A549 (cell line): ENCODE measurements at regions not wholly inside any gene's neighbourhood (a gene's known extent, or its start where the extent isn't known, plus 50 kb on each side); places are given as distances from the start of the nearest gene placed in this dataset.

ENCODE experiments used
- ATAC-seq, 2 experiments: fragments of 200-7000 bp in 1 of 2; fragments of >200 bp in 1 of 2; cut with Nextera tagmentation in 1 of 2; cut with Tn5 transposase in 1 of 2; 3 replicates each; pipeline versions ENCODE4 v1.8.0 to v1.9.1; 2018 to 2020; ENCODE audit warnings: mild to moderate bottlenecking in 1 of 2, moderate library complexity in 1 of 2
- CTCF ChIA-PET: fragments of 300-600 bp; sonication (Branson Sonifier 250); formaldehyde crosslinking; extraction: SDS; loops from one replicate; lab custom pipeline; 2021; ENCODE audit warnings: antibody characterized with exemption, inconsistent platforms; lab: Yijun Ruan, JAX
- POLR2A ChIA-PET: fragments of 350-600 bp; formaldehyde crosslinking; extraction: SDS; loops from one replicate; lab custom pipeline; 2021; ENCODE audit warnings: antibody characterized with exemption, inconsistent platforms; lab: Yijun Ruan, JAX
- DNase-seq, 2 experiments: peaks; one replicate each; pipeline versions ENCODE4 v3.0.0 to v3.0.0-alpha.2; 2011 to 2016; ENCODE audit warnings: low read depth in 1 of 2, low spot score in 1 of 2
- FAIRE-seq: peaks from 2 replicates; lab custom pipeline; 2011; peaks lifted over from hg19 to GRCh38; lab: Jason Lieb, UNC
- H3K27ac ChIP-seq, 2 experiments: fragments of >200 bp; sonication (Bioruptor Twin); formaldehyde crosslinking; 3 replicates each; pipeline ENCODE4 v1.5.1; 2016 to 2017
- H3K4me1 ChIP-seq: fragments of >200 bp; sonication (Bioruptor Twin); formaldehyde crosslinking; 3 replicates; pipeline ENCODE4 v1.6.1; 2016
- H3K4me2 ChIP-seq: fragments of >200 bp; sonication (Bioruptor Twin); formaldehyde crosslinking; 3 replicates; pipeline ENCODE4 v1.6.1; 2016
- H3K4me3 ChIP-seq: fragments of >200 bp; sonication (Bioruptor Twin); formaldehyde crosslinking; 3 replicates; pipeline ENCODE4 v1.5.1; 2016
- H3K9me3 ChIP-seq: fragments of >200 bp; sonication (Bioruptor Twin); formaldehyde crosslinking; 3 replicates; pipeline ENCODE4 v1.6.1; 2016
- EP300 ChIP-seq, 2 experiments: fragments of >200 bp; sonication (Bioruptor Twin); formaldehyde crosslinking; IDR thresholded peaks; 2 replicates in 1 of 2; 3 replicates in 1 of 2; pipeline ENCODE4 v1.6.1; 2016 to 2017
- FOSB ChIP-seq: fragments of 250-450 bp; sonication (Bioruptor Pico); IDR thresholded peaks from 2 replicates; pipeline ENCODE4 v1.5.0; 2020; ENCODE audit warnings: mild to moderate bottlenecking, moderate library complexity
- GATA3 ChIP-seq: IDR thresholded peaks from 2 replicates; pipeline ENCODE4 v1.6.1; 2012; ENCODE audit warnings: borderline replicate concordance
- HES2 ChIP-seq: fragments of >200 bp; sonication (Bioruptor Twin); formaldehyde crosslinking; IDR thresholded peaks from 2 replicates; pipeline ENCODE4 v1.6.1; 2016
- HEYL ChIP-seq: fragments of 250-450 bp; sonication (Bioruptor Pico); IDR thresholded peaks from 2 replicates; pipeline ENCODE4 v1.8.0; 2021; ENCODE audit warnings: mild to moderate bottlenecking, moderate library complexity
- HOXB5 ChIP-seq: fragments of 250-450 bp; sonication (Bioruptor Pico); IDR thresholded peaks from 2 replicates; pipeline ENCODE4 v1.5.0; 2020; ENCODE audit warnings: mild to moderate bottlenecking, moderate library complexity
- JUN ChIP-seq, 2 experiments: fragments of >200 bp; sonication (Bioruptor Twin); formaldehyde crosslinking; IDR thresholded peaks; 2 replicates in 1 of 2; 3 replicates in 1 of 2; pipeline ENCODE4 v1.6.1; 2016 to 2017
- KDM1A ChIP-seq: fragments of 200-600 bp; sonication (generic); IDR thresholded peaks from 2 replicates; pipeline ENCODE4 v1.6.1; 2016; ENCODE audit warnings: low read depth, mild to moderate bottlenecking
- KDM5A ChIP-seq: fragments of 200-600 bp; sonication (generic); IDR thresholded peaks from 2 replicates; pipeline ENCODE4 v1.6.1; 2016; ENCODE audit warnings: antibody characterized with exemption, mild to moderate bottlenecking
- NR3C1 ChIP-seq: fragments of >200 bp; sonication (Bioruptor Twin); formaldehyde crosslinking; IDR thresholded peaks from 3 replicates; pipeline ENCODE4 v1.6.1; 2017
- PBX3 ChIP-seq: IDR thresholded peaks from 2 replicates; pipeline ENCODE4 v1.6.1; 2012
- POLR2A ChIP-seq: IDR thresholded peaks from 2 replicates; pipeline ENCODE4 v1.6.1; 2012; ENCODE audit warnings: mild to moderate bottlenecking, low read length
- POLR2AphosphoS2 ChIP-seq: conservative IDR thresholded peaks from 2 replicates; pipeline ENCODE4 v1.6.1; 2012; ENCODE audit warnings: low read length, improper control_type of control experiment, inconsistent platforms
- RCOR1 ChIP-seq: fragments of 150-350 bp; IDR thresholded peaks from 2 replicates; pipeline ENCODE4 v1.6.1; 2014; ENCODE audit warnings: antibody characterized with exemption, low read length, low read depth
- RFX5 ChIP-seq: fragments of 450-650 bp; IDR thresholded peaks from 2 replicates; pipeline ENCODE4 v1.7.1; 2014; ENCODE audit warnings: antibody characterized with exemption, mild to moderate bottlenecking, moderate library complexity
- TP53 ChIP-seq: fragments of 250-450 bp; sonication (Bioruptor Pico); IDR thresholded peaks from 2 replicates; pipeline ENCODE4 v1.5.0; 2021; ENCODE audit warnings: mild to moderate bottlenecking, moderate library complexity
- ZFP36 ChIP-seq: fragments of 450-650 bp; IDR thresholded peaks from 2 replicates; pipeline ENCODE4 v1.6.1; 2014; ENCODE audit warnings: borderline replicate concordance; ENCODE audit not compliant: partially characterized antibody
- ZNF302 ChIP-seq: fragments of 250-450 bp; sonication (Bioruptor Pico); IDR thresholded peaks from 2 replicates; pipeline ENCODE4 v1.9.0; 2021; ENCODE audit warnings: inconsistent platforms, mild to moderate bottlenecking, moderate library complexity
- WGBS: methylation state at CpG from one replicate; pipeline ENCODE4 v1.1.6; 2017; ENCODE audit errors: missing lambda C conversion rate; 5-methylcytosine and 5-hydroxymethylcytosine counted together
- TF ChIP-seq, protein P1 (sequence below): fragments of 250-450 bp; sonication (Bioruptor Pico); IDR thresholded peaks from 2 replicates; pipeline ENCODE4 v1.5.0; 2020; ENCODE audit warnings: low read depth, mild to moderate bottlenecking, moderate library complexity
- TF ChIP-seq, protein P2 (sequence below): fragments of 450-650 bp; IDR thresholded peaks from 2 replicates; pipeline ENCODE4 v1.6.1; 2014; ENCODE audit warnings: antibody characterized with exemption
- TF ChIP-seq, protein P3 (sequence below): fragments of >200 bp; sonication (Bioruptor Twin); formaldehyde crosslinking; IDR thresholded peaks from 3 replicates; pipeline ENCODE4 v1.5.1; 2016

GRCh38 chr9:23434654-23435053 lies 391.4 kb downstream of the ELAVL2 start (continued):
- no peak for TF ChIP-seq RFX5
- TF ChIP-seq GATA3 = no peak
- TF ChIP-seq HES2 = no peak
- TF ChIP-seq, protein P1, sequence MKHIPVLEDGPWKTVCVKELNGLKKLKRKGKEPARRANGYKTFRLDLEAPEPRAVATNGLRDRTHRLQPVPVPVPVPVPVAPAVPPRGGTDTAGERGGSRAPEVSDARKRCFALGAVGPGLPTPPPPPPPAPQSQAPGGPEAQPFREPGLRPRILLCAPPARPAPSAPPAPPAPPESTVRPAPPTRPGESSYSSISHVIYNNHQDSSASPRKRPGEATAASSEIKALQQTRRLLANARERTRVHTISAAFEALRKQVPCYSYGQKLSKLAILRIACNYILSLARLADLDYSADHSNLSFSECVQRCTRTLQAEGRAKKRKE (CRISPR knock-in tag) = no peak
- TF ChIP-seq NR3C1 = no peak

- Histone ChIP-seq H3K27ac (no peak overlapping the region), H3K4me1 (no peaks in the 10 kb centered on the region), H3K9me3 (no peaks in the 10 kb centered on the region), H3K4me2 (no peak overlapping the region), H3K4me3 (no peak overlapping the region)
- ChIA-PET POLR2A (no interaction called here), CTCF (no interaction called here)
- WGBS = 1% methylated on average over 9 of the region's 9 CpGs
- DNase-seq (no peak), FAIRE-seq (no peak), ATAC-seq (no peak)
- TF ChIP-seq HES2 (no peak), NR3C1 (no peak), TP53 (CRISPR knock-in tag) (no peak), ZFP36 (no peak), RCOR1 (no peak), ZNF302 (CRISPR knock-in tag) (no peak), KDM5A (no peak), FOSB (no peak), HOXB5 (CRISPR knock-in tag) (no peak), JUN (IDR thresholded peaks at IDR 0.05) (no peak), PBX3 (no peak)
- TF ChIP-seq, protein P2, sequence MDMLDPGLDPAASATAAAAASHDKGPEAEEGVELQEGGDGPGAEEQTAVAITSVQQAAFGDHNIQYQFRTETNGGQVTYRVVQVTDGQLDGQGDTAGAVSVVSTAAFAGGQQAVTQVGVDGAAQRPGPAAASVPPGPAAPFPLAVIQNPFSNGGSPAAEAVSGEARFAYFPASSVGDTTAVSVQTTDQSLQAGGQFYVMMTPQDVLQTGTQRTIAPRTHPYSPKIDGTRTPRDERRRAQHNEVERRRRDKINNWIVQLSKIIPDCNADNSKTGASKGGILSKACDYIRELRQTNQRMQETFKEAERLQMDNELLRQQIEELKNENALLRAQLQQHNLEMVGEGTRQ = no peak
- TF ChIP-seq, protein P3, sequence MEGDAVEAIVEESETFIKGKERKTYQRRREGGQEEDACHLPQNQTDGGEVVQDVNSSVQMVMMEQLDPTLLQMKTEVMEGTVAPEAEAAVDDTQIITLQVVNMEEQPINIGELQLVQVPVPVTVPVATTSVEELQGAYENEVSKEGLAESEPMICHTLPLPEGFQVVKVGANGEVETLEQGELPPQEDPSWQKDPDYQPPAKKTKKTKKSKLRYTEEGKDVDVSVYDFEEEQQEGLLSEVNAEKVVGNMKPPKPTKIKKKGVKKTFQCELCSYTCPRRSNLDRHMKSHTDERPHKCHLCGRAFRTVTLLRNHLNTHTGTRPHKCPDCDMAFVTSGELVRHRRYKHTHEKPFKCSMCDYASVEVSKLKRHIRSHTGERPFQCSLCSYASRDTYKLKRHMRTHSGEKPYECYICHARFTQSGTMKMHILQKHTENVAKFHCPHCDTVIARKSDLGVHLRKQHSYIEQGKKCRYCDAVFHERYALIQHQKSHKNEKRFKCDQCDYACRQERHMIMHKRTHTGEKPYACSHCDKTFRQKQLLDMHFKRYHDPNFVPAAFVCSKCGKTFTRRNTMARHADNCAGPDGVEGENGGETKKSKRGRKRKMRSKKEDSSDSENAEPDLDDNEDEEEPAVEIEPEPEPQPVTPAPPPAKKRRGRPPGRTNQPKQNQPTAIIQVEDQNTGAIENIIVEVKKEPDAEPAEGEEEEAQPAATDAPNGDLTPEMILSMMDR = no peak
Observed at GRCh38 chr9:23438299-23438907, 387.6 kb downstream of the ELAVL2 start.

DNA sequence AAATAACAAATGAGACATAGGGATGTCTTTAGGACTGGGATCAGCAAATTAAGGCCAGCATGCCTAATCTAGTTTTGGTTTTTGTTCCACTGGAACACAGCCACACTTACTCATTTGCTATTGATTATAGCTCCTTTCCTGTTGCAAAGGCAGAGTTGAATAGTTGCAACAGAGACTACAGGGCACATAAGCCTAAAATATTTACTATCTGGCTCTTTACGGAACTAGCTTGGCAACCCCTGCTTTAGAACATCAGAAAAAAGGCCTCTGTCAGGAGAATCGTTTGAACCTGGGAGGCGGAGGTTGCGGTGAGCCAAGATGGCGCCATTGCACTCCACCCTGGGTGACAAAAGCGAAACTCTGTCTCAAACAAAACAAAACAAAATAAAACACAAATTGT lies 384.8 kb downstream of the ELAVL2 start:
- Histone ChIP-seq H3K4me1 (no peaks in the 10 kb centered on the region), H3K9me3 (no peaks in the 10 kb centered on the region), H3K27ac (no peak overlapping the region), H3K4me2 (no peak overlapping the region), H3K4me3 (no peak overlapping the region)
- ATAC-seq = no peak
- no peak for DNase-seq
- no peak for TF ChIP-seq POLR2AphosphoS2
- TF ChIP-seq HEYL (CRISPR knock-in tag) = no peak
- TF ChIP-seq KDM1A = no peak
- no peak for TF ChIP-seq TP53 (CRISPR knock-in tag)
- no peak for TF ChIP-seq POLR2A
- no peak for TF ChIP-seq ZFP36
- no peak for TF ChIP-seq EP300 (IDR thresholded peaks at IDR 0.05)
- ChIA-PET POLR2A (no interaction called here), CTCF (no interaction called here)
- 12% methylated on average over 6 of the region's 6 CpGs for WGBS
- no peak for FAIRE-seq
